HCT116 (cell line): ENCODE measurements at regions not wholly inside any gene's neighbourhood (a gene's known extent, or its start where the extent isn't known, plus 50 kb on each side); places are given as distances from the start of the nearest gene placed in this dataset.

ENCODE experiments used
- ATAC-seq: fragments of 200-7000 bp; cut with Tn5 transposase; 2 replicates; pipeline ENCODE4 v1.9.1; 2020; ENCODE audit warnings: mild to moderate bottlenecking, moderate library complexity
- BruUV-seq: library from RNA; stranded (reverse); fragments of 400-500 nt; replicated peaks from 2 replicates; lab custom pipeline; 2021; lab: Mats Ljungman, UMichigan
- CTCF ChIA-PET: fragments of 300-600 bp; sonication (Branson Sonifier 250); formaldehyde crosslinking; loops from one replicate; lab custom pipeline; 2021; ENCODE audit warnings: antibody characterized with exemption; lab: Charles Lee
- POLR2A ChIA-PET: fragments of 300-600, 350-600 bp; sonication (Branson Sonifier 250); formaldehyde crosslinking; loops from one replicate; lab custom pipeline; 2021; ENCODE audit warnings: antibody characterized with exemption; lab: Charles Lee
- RAD21 ChIA-PET, 2 experiments: fragments of 300-600 bp; sonication (Branson Sonifier 250); formaldehyde crosslinking; loops; one replicate each; lab custom pipeline; 2023; ENCODE audit warnings: low total read pairs in 2 of 2; ENCODE audit not compliant: uncharacterized antibody in 2 of 2, unreplicated experiment in 2 of 2, low non-redundant PET in 1 of 2; lab: Charles Lee
- DNase-seq: peaks from one replicate; pipeline ENCODE4 v3.0.0-alpha.2; 2010; ENCODE audit warnings: low read depth, low spot score
- H2AFZ ChIP-seq: fragments of 200-600 bp; shearing (Covaris generic), sonication (generic); 2 replicates; pipeline ENCODE4 v1.6.1; 2017; ENCODE audit warnings: low read depth, mixed run types, mixed read lengths, antibody characterized with exemption, low read length; ENCODE audit not compliant: poor library complexity, severe bottlenecking
- H3K27ac ChIP-seq: 2 replicates; pipeline ENCODE4 v1.5.1; 2012; ENCODE audit warnings: low read depth, low read length
- H3K27me3 ChIP-seq: fragments of 200-600 bp; sonication (generic); 2 replicates; pipeline ENCODE4 v1.6.1; 2016; ENCODE audit warnings: mixed run types, low read length, mixed read lengths; ENCODE audit not compliant: insufficient read depth
- H3K36me3 ChIP-seq, 2 experiments: fragments of 200-500 bp in 1 of 2; fragments of 200-600 bp in 1 of 2; sonication (Bioruptor generic) in 1 of 2; sonication (generic) in 1 of 2; 2 replicates each; pipeline versions ENCODE4 v1.5.1 to v1.6.1; 2014 to 2016; ENCODE audit warnings: low read length in 2 of 2, inconsistent platforms in 1 of 2, mixed read lengths in 1 of 2, mixed run types in 1 of 2; ENCODE audit not compliant: insufficient read depth in 2 of 2, control insufficient read depth in 1 of 2
- H3K4me1 ChIP-seq, 2 experiments: fragments of 200-600 bp in 1 of 2; sonication (generic) in 1 of 2; 2 replicates each; pipeline versions ENCODE4 v1.5.1 to v1.6.1; 2012 to 2017; ENCODE audit warnings: low read length in 2 of 2, inconsistent platforms in 1 of 2, mild to moderate bottlenecking in 1 of 2, mixed read lengths in 1 of 2, mixed run types in 1 of 2, moderate library complexity in 1 of 2; ENCODE audit not compliant: insufficient read depth in 2 of 2, control insufficient read depth in 1 of 2
- H3K4me2 ChIP-seq: fragments of 200-600 bp; sonication (generic); 2 replicates; pipeline ENCODE4 v1.6.1; 2017; ENCODE audit warnings: mixed run types, low read length, mixed read lengths
- H3K4me3 ChIP-seq, 2 experiments: fragments of 200-600 bp in 1 of 2; sonication (generic) in 1 of 2; replicated peaks in 1 of 2; 2 replicates each; pipeline ENCODE4 v1.5.1; 2011 to 2016; ENCODE audit warnings: low read length in 2 of 2, control low read depth in 1 of 2, low read depth in 1 of 2, mild to moderate bottlenecking in 1 of 2, mixed read lengths in 1 of 2, mixed run types in 1 of 2
- H3K79me2 ChIP-seq: fragments of 200-600 bp; sonication (generic); 2 replicates; pipeline ENCODE4 v1.6.1; 2017; ENCODE audit warnings: mild to moderate bottlenecking, mixed run types, low read length, moderate library complexity, mixed read lengths; ENCODE audit not compliant: insufficient read depth
- H3K9ac ChIP-seq: fragments of 200-600 bp; sonication (generic); 2 replicates; pipeline ENCODE4 v1.6.1; 2016; ENCODE audit warnings: low read length, mixed read lengths
- H3K9me2 ChIP-seq: fragments of 200-600 bp; sonication (generic), shearing (Covaris generic); 2 replicates; pipeline ENCODE4 v1.6.1; 2017; ENCODE audit warnings: mixed run types, mild to moderate bottlenecking, moderate library complexity; ENCODE audit not compliant: insufficient read depth
- H3K9me3 ChIP-seq, 2 experiments: fragments of 200-500 bp in 1 of 2; fragments of 200-600 bp in 1 of 2; sonication (Bioruptor generic) in 1 of 2; sonication (generic) in 1 of 2; 2 replicates each; pipeline ENCODE4 v1.6.1; 2014 to 2017; ENCODE audit warnings: low read length in 2 of 2, mixed read lengths in 2 of 2, inconsistent platforms in 1 of 2, low read depth in 1 of 2, mild to moderate bottlenecking in 1 of 2, mixed run types in 1 of 2, moderate library complexity in 1 of 2; ENCODE audit not compliant: control insufficient read depth in 1 of 2, insufficient read depth in 1 of 2
- H4K20me1 ChIP-seq: fragments of 200-600 bp; sonication (generic), shearing (Covaris generic); 2 replicates; pipeline ENCODE4 v1.6.1; 2017; ENCODE audit warnings: mixed run types, mild to moderate bottlenecking, moderate library complexity; ENCODE audit not compliant: insufficient read depth
- ELF1 ChIP-seq: IDR thresholded peaks from 2 replicates; pipeline ENCODE4 v1.6.1; 2012; ENCODE audit warnings: low read depth, borderline replicate concordance
- EZH2 ChIP-seq: fragments of 200-600 bp; sonication (generic); IDR thresholded peaks from 2 replicates; pipeline ENCODE4 v1.6.1; 2017; ENCODE audit warnings: antibody characterized with exemption, mixed run types
- EZH2phosphoT487 ChIP-seq: fragments of 200-600 bp; IDR thresholded peaks from 2 replicates; pipeline ENCODE4 v1.6.1; 2018; ENCODE audit warnings: antibody characterized with exemption, borderline replicate concordance
- FOSL1 ChIP-seq: IDR thresholded peaks from 2 replicates; pipeline ENCODE4 v1.6.1; 2012; ENCODE audit warnings: low read depth
- JUND ChIP-seq: IDR thresholded peaks from 2 replicates; pipeline ENCODE4 v1.6.1; 2012
- POLR2A ChIP-seq: IDR thresholded peaks from 2 replicates; pipeline ENCODE4 v1.7.0; 2011; ENCODE audit warnings: borderline replicate concordance; ENCODE audit not compliant: insufficient read depth, insufficient read length; ENCODE audit errors: extremely low read depth
- RAD21 ChIP-seq: IDR thresholded peaks from 2 replicates; pipeline ENCODE4 v1.6.1; 2012; ENCODE audit warnings: low read depth, mild to moderate bottlenecking
- REST ChIP-seq: IDR thresholded peaks from 2 replicates; pipeline ENCODE4 v1.6.1; 2012; ENCODE audit warnings: low read depth
- SP1 ChIP-seq: IDR thresholded peaks from 2 replicates; pipeline ENCODE4 v1.6.1; 2012; ENCODE audit warnings: low read depth
- SRF ChIP-seq: IDR thresholded peaks from 2 replicates; pipeline ENCODE4 v1.6.1; 2012; ENCODE audit warnings: low read depth
- TCF7L2 ChIP-seq: IDR thresholded peaks from 2 replicates; pipeline ENCODE4 v1.7.0; 2011; ENCODE audit warnings: borderline replicate concordance, inconsistent platforms; ENCODE audit not compliant: insufficient read depth, insufficient read length; ENCODE audit errors: extremely low read depth
- YY1 ChIP-seq: IDR thresholded peaks from 2 replicates; pipeline ENCODE4 v1.6.1; 2011; ENCODE audit warnings: low read length, low read depth, moderate library complexity, mild to moderate bottlenecking; ENCODE audit not compliant: insufficient replicate concordance; ENCODE audit errors: extremely low read depth
- ZNF274 ChIP-seq: fragments of 200-500 bp; sonication (Bioruptor generic); IDR thresholded peaks from 2 replicates; pipeline ENCODE4 v1.6.1; 2014; ENCODE audit warnings: mild to moderate bottlenecking, low read depth, low read length, inconsistent platforms
- intact Hi-C: fragments of 100-400 bp; cut with micrococcal nuclease; formaldehyde crosslinking; loops from 2 replicates; pipeline ENCODE4 v1.10.0; 2022
- TF ChIP-seq, protein P1 (sequence below): IDR thresholded peaks from 2 replicates; pipeline ENCODE4 v1.6.1; 2011; ENCODE audit warnings: mild to moderate bottlenecking, low read length, moderate library complexity; ENCODE audit not compliant: insufficient replicate concordance; ENCODE audit errors: extremely low read depth

DNA sequence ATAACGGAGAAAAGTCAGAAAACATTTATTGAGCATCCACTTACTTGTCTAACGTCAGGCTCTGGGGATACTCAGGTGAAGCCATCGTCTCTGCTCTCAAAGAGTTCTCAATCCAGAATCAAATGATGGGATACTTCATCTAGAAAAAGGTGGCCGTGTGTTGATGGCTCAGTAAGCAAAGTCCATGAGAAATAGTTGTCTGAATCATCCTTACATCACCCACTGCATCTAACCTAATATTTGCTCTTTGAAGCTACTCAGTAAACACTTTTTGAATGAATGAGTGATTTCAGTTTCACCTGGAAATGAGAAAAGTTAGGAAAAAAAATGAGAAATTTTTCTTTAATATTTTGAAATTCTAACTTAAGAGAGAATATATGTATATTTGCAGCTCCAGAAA is 155.3 kb upstream of the PKN2 start:
- no peak overlapping the region for H3K9ac ChIP-seq
- intact Hi-C loops: no loop called here
- ATAC-seq (no peak), DNase-seq (no peak)
- H3K27ac ChIP-seq: no peak overlapping the region
- TF ChIP-seq SP1: no peak
- no peak for TF ChIP-seq RAD21
- no peak for TF ChIP-seq REST
- no peak for TF ChIP-seq ZNF274
- no peak for TF ChIP-seq FOSL1
- no peak for TF ChIP-seq TCF7L2
- no peak for TF ChIP-seq EZH2
- TF ChIP-seq POLR2A: no peak
- no peak for TF ChIP-seq YY1
- TF ChIP-seq EZH2phosphoT487: no peak
- TF ChIP-seq, protein P1, sequence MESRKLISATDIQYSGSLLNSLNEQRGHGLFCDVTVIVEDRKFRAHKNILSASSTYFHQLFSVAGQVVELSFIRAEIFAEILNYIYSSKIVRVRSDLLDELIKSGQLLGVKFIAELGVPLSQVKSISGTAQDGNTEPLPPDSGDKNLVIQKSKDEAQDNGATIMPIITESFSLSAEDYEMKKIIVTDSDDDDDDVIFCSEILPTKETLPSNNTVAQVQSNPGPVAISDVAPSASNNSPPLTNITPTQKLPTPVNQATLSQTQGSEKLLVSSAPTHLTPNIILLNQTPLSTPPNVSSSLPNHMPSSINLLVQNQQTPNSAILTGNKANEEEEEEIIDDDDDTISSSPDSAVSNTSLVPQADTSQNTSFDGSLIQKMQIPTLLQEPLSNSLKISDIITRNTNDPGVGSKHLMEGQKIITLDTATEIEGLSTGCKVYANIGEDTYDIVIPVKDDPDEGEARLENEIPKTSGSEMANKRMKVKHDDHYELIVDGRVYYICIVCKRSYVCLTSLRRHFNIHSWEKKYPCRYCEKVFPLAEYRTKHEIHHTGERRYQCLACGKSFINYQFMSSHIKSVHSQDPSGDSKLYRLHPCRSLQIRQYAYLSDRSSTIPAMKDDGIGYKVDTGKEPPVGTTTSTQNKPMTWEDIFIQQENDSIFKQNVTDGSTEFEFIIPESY: no peak
- TF ChIP-seq JUND: no peak
- TF ChIP-seq SRF: no peak
- no peak for TF ChIP-seq ELF1
- no peaks in the 10 kb centered on the region for H3K9me3 ChIP-seq
- RAD21 ChIA-PET: no interaction called here
- H3K36me3 ChIP-seq: no peaks in the 10 kb centered on the region
- no peaks in the 10 kb centered on the region for H3K27me3 ChIP-seq
- no peaks in the 10 kb centered on the region for H3K9me2 ChIP-seq
- no peak overlapping the region for H3K4me2 ChIP-seq
- BruUV-seq: no TSS peak
- H2AFZ ChIP-seq: no peak overlapping the region
- H3K4me1 ChIP-seq: no peaks in the 10 kb centered on the region
- H3K4me3 ChIP-seq: no peak overlapping the region
- POLR2A ChIA-PET: no interaction called here
- no peaks in the 10 kb centered on the region for H4K20me1 ChIP-seq
- H3K79me2 ChIP-seq: no peaks in the 10 kb centered on the region
- CTCF ChIA-PET: no interaction called here
